ENCODE measurements at regions not wholly inside any gene's neighbourhood (a gene's known extent, or its start where the extent isn't known, plus 50 kb on each side); places are given as distances from the start of the nearest gene placed in this dataset.

DNA sequence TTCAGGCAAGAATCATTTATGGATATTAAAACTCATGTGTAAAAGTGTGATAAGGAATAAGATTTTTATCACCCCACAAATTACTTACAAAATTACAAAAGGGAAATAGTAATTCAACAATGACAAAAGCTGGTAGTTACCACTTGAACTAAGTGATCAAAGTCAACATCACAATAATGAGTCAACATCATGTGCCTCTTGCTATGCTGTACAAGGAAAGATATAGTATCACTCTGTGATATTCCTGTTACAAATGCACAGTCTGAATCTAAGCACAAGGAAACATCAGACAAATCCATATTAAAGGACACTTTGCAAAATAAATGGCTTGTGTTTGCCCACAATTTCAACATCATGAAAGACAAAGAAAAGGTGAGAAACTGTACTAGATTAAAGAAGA is 90.5 kb upstream of the PLCL2 start:
- TF ChIP-seq, protein P1, sequence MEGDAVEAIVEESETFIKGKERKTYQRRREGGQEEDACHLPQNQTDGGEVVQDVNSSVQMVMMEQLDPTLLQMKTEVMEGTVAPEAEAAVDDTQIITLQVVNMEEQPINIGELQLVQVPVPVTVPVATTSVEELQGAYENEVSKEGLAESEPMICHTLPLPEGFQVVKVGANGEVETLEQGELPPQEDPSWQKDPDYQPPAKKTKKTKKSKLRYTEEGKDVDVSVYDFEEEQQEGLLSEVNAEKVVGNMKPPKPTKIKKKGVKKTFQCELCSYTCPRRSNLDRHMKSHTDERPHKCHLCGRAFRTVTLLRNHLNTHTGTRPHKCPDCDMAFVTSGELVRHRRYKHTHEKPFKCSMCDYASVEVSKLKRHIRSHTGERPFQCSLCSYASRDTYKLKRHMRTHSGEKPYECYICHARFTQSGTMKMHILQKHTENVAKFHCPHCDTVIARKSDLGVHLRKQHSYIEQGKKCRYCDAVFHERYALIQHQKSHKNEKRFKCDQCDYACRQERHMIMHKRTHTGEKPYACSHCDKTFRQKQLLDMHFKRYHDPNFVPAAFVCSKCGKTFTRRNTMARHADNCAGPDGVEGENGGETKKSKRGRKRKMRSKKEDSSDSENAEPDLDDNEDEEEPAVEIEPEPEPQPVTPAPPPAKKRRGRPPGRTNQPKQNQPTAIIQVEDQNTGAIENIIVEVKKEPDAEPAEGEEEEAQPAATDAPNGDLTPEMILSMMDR (IDR thresholded peaks at IDR 0.05): no peak
- Mint-ChIP-seq H3K4me3 (no peak overlapping the region), H3K9me3 (no peaks in the 10 kb centered on the region; the same call in 1 of the 2 replicates), H3K27ac (no peak overlapping the region), H3K27me3 (ENCODE audit: insufficient read depth) (0 out of 2 replicates have a peak, but pooled peaks cover 4% of the 10 kb centered on the region), H3K36me3 (ENCODE audit: low read depth) (no peaks in the 10 kb centered on the region), H3K4me1 (ENCODE audit: low read depth) (peaks cover 15% of the 10 kb centered on the region)
- no peak for DNase-seq

GRCh38 chr3:16795581-16795980 is 89.2 kb upstream of the PLCL2 start:
- TF ChIP-seq, protein P1 (IDR thresholded peaks at IDR 0.05): no peak
- H3K36me3 Mint-ChIP-seq (ENCODE audit: low read depth): no peaks in the 10 kb centered on the region
- no peaks in the 10 kb centered on the region; the same call in 1 of the 2 replicates for H3K9me3 Mint-ChIP-seq
- H3K4me1 Mint-ChIP-seq (ENCODE audit: low read depth): peaks cover 11% of the 10 kb centered on the region
- no peak for DNase-seq
- 0 out of 2 replicates have a peak, but pooled peaks cover 4% of the 10 kb centered on the region for H3K27me3 Mint-ChIP-seq (ENCODE audit: insufficient read depth)
- H3K4me3 Mint-ChIP-seq: no peak overlapping the region
- H3K27ac Mint-ChIP-seq: no peak overlapping the region

DNA sequence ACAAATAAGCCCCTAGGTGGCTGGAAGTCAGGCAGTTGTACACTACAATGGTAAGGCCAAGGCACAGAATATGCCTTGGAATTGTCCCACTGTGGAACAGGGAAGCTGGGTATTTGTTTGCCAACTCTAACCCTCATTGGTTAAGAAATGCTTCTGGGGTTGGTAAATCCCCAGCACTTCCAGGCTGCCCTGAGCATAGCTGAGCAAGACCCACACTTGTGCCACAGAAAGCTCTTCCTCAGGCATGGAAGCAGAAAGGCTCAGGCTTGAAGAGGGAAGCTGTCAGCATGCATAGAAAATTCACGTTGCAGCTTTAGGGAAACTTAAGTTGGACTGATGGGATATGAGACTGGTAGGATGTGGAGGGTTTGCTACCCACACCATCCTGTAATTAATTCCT is 86.9 kb upstream of the PLCL2 start:
- H3K27ac Mint-ChIP-seq: no peak overlapping the region
- H3K4me3 Mint-ChIP-seq: no peak overlapping the region
- H3K4me1 Mint-ChIP-seq (ENCODE audit: low read depth): peaks cover 28% of the 10 kb centered on the region
- no peaks in the 10 kb centered on the region for H3K36me3 Mint-ChIP-seq (ENCODE audit: low read depth)
- H3K9me3 Mint-ChIP-seq: no peaks in the 10 kb centered on the region; the same call in 1 of the 2 replicates
- no peak for DNase-seq
- TF ChIP-seq, protein P1 (IDR thresholded peaks at IDR 0.05): no peak
- 0 out of 2 replicates have a peak, but pooled peaks cover 3% of the 10 kb centered on the region for H3K27me3 Mint-ChIP-seq (ENCODE audit: insufficient read depth)

GRCh38 chr3:16798738-16799137 is 86.0 kb upstream of the PLCL2 start:
- peaks cover 29% of the 10 kb centered on the region for H3K4me1 Mint-ChIP-seq (ENCODE audit: low read depth)
- no peaks in the 10 kb centered on the region; the same call in 1 of the 2 replicates for H3K9me3 Mint-ChIP-seq
- DNase-seq: no peak
- H3K36me3 Mint-ChIP-seq (ENCODE audit: low read depth): no peaks in the 10 kb centered on the region
- H3K27me3 Mint-ChIP-seq (ENCODE audit: insufficient read depth): no peaks in the 10 kb centered on the region
- no peak overlapping the region for H3K4me3 Mint-ChIP-seq
- TF ChIP-seq, protein P1 (IDR thresholded peaks at IDR 0.05): no peak
- H3K27ac Mint-ChIP-seq: no peak overlapping the region

DNA sequence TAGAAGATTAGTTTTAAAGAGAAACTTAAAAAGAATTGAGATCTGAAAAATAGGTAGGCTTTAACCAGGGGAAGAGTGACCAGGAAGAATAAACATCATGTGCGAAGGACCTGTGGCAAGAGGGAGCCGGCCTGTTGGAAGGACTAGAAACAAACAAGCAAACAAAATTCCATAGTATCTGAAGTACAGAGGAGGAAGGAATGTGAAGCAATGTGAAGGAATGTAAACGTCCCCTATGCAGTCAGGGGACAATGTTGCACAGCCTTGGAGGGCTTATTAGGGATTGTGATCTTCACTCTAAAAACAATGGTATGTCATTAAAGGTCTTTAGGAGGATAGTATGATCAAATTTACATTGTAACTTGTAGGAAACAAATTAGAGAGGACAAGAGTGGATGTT is 84.4 kb upstream of the PLCL2 start:
- DNase-seq: no peak
- TF ChIP-seq, protein P1 (IDR thresholded peaks at IDR 0.05): no peak
- H3K27me3 Mint-ChIP-seq (ENCODE audit: insufficient read depth): no peaks in the 10 kb centered on the region

DNA sequence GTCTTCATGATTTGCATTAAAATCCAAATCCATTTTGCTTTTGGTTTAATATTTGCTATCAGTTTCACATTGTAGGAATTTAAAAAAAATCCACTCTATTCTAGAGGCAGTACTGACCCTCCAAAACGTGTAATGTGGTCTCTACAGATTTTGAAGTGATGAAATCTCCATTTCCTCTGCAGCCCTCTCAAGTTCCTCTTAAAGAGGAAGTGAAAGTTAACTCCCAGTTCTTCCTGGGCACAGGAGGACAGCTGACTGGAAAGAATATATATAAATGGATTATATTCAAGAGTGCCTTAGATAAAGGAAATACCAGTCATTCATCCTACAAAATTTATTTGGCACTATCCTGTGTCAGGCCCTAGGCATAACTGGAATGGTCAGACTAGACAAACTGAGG is 83.5 kb upstream of the PLCL2 start:
- TF ChIP-seq, protein P1 (IDR thresholded peaks at IDR 0.05): no peak
- no peaks in the 10 kb centered on the region for H3K9me3 Mint-ChIP-seq
- no peak overlapping the region for H3K4me3 Mint-ChIP-seq
- DNase-seq: no peak
- H3K27me3 Mint-ChIP-seq (ENCODE audit: insufficient read depth): no peaks in the 10 kb centered on the region; the same call in 1 of the 2 replicates
- no peaks in the 10 kb centered on the region for H3K36me3 Mint-ChIP-seq (ENCODE audit: low read depth)
- peaks cover 29% of the 10 kb centered on the region for H3K4me1 Mint-ChIP-seq (ENCODE audit: low read depth)
- no peak overlapping the region for H3K27ac Mint-ChIP-seq

More for the DNA sequence above, 84.4 kb upstream of the PLCL2 start:
- H3K4me1 Mint-ChIP-seq (ENCODE audit: low read depth): peaks cover 29% of the 10 kb centered on the region
- H3K36me3 Mint-ChIP-seq (ENCODE audit: low read depth): no peaks in the 10 kb centered on the region
- H3K27ac Mint-ChIP-seq: no peak overlapping the region; the same call in 1 of the 2 replicates
- no peaks in the 10 kb centered on the region for H3K9me3 Mint-ChIP-seq
- H3K4me3 Mint-ChIP-seq: peak overlapping the region; percentile 22

Data from HFFc6 (cell line).